HG02884 (cell line): ENCODE measurements at regions not wholly inside any gene's neighbourhood (a gene's known extent, or its start where the extent isn't known, plus 50 kb on each side); places are given as distances from the start of the nearest gene placed in this dataset.

Source experiments
- ATAC-seq: cut with Tn5 transposase; IDR thresholded peaks from one replicate; pipeline ENCODE4 v1.9.1; 2021; ENCODE audit warnings: mild to moderate bottlenecking, moderate library complexity; ENCODE audit not compliant: unreplicated experiment

- no peak for ATAC-seq
Measured at GRCh38 chr5:4053136-4053535, 457.5 kb downstream of the IRX1 start.

- no peak for ATAC-seq
Measured at GRCh38 chr5:4054092-4054491, 458.5 kb downstream of the IRX1 start.

GRCh38 chr5:4058899-4059298 lies 463.3 kb downstream of the IRX1 start:
- ATAC-seq, result no peak

- no peak for ATAC-seq
Measured at GRCh38 chr5:4065472-4066320, 470.1 kb downstream of the IRX1 start.

DNA sequence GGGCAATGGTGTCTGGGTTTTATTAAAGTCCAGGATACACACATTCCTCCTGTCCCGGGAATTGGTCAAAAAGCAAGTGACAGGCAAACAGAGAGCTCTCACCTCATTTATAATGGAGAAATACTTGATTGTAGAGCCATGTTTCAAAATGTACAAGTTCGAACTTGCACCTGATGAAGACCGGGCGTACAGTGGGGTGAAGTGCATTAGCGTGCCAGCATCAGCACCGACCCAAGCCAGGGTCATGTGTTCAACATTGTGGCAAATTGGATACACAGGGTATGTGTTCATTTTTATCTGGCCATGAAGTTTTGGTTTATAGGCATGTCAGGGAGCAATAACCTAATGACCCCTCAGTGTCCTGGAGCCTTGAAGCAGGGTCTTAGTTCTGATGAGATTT lies 472.5 kb downstream of the IRX1 start:
- no peak for ATAC-seq

GRCh38 chr5:4078544-4078943 lies 482.9 kb downstream of the IRX1 start:
- no peak for ATAC-seq

DNA sequence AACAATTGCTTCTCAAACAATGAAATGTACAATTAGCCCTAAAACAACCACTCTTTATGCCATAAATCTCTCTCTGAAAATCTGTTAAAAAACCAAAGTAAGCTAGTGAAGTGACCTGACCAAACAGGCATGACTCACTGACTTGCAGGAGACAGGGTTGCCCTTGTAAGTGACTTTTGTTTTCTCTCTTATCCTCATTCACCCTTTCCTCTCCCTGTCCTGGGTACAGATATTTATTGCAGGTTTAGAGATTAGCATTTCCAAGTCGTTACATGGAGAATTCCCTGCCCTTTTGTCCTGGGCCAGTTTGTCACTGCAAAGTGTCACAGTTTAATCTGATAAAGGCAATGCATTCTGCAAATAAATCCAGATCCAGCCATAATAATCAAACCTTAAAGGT lies 484.2 kb downstream of the IRX1 start:
- no peak for ATAC-seq

GRCh38 chr5:4080370-4080769 lies 484.7 kb downstream of the IRX1 start:
- ATAC-seq, result no peak

DNA sequence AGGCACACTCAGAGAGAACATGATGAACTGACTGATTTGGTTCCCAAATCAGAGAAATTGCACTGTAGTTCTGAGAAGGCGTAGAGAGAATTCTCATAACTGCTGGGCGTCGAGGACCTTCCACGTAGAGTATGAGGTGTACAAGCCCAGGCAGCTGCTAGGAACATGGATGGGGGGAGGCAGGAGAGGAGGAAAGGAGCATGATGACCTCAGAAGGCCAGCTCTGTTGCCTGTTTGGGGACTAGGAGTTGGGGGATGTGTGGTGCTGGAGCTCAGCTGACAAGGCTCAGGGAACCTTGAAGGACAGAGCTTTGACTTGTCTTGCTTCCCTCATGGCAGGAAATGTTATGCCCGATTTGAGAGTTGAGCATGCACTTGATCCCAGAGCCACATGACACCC lies 485.4 kb downstream of the IRX1 start:
- no peak for ATAC-seq

DNA sequence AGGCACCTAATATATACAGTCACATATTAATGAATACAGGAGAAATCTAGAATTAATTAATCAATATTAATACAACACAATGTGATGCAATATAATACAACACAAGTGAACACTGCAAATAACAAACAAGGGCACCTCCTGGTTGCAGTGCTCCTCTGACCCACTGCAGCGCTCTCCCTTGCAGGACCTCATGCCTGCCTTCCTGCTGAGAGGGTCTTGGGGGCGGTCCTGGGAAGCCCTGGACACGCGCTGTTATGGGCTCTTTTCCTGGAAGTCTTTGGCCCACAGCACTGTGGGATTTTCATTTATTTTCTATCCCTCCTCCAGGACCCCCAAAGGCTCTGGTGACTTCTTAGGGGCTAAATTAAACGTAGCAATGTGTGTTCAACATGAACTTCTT lies 485.8 kb downstream of the IRX1 start:
- no peak for ATAC-seq

- ATAC-seq, result no peak
Measured at GRCh38 chr5:4082966-4083564, 487.4 kb downstream of the IRX1 start.

DNA sequence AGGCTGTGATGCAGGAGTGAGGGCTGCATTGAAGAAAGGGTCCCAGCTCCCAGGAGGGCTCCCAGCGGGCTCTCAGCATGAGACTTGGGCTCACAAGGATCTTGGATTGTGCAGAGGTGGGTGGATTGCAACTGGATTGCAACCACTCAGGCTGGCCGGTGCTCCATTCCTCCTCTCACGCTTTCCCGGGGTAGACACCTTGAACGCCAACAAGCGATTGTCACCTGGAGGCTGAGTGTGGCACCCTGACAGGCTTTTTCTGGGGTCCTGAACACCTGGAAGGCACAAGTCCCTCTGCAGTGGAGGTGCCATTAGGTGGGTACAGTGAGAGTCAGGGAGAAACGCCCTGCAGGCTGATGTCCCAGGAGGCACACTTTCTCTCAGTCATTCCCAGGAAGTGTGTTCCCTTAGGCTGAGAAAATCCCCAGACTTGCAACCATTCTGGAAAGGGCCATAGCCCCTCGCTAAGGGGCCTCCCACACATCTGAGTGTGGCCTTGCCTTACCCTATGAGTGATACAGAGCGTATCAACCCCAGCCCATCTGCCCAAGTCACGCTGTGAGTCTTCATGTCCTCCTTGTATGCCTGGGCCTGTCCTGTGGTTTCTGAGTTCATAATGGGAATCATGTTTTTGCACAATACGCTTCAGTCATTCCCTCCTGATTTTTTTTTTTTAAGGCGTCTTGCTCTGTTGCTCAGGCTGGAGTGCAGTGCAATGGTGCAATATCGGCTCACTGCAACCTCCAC lies 488.1 kb downstream of the IRX1 start:
- ATAC-seq, result no peak

GRCh38 chr5:4086081-4086480 lies 490.4 kb downstream of the IRX1 start:
- no peak for ATAC-seq

DNA sequence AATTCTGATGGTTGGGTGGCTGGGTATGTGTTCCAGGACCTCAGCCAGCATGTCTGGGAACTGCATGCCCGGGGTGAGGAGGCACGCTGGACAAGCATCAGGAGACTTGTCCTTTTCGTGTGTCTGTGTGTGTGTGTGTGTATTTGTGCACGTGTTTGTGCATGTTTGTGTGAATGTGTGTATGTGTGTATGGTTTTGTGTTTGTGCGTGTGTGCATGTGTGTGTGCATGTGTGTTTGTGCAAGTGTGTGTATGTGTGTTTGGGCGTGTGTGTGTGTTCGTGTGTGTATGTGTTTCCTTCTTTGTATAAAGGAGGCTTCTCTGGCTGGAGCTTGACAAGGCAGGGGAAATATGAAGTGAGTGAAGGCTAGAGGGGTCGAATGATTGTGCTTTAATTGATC lies 491.5 kb downstream of the IRX1 start:
- ATAC-seq, result no peak

- no peak for ATAC-seq
Measured at GRCh38 chr5:4089087-4089486, 493.5 kb downstream of the IRX1 start.

DNA sequence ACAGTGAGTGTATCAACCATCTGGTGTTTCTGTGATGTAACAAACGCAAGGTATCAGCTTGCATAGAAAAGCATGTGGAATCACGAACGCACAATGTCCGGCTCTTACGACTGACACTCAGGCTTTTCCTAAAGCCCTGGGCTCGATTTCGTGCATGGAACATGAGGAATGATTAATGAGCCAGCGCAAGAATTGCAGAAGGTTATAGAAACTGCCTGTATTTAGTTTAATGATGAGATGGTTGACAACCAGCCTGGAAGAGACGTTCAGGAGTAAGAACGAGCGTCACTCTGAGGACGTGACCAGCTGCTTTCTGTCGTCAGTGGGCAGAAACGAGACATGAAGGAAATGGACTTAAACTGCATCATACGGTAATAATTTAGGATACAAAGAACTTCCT lies 497.6 kb downstream of the IRX1 start:
- no peak for ATAC-seq

DNA sequence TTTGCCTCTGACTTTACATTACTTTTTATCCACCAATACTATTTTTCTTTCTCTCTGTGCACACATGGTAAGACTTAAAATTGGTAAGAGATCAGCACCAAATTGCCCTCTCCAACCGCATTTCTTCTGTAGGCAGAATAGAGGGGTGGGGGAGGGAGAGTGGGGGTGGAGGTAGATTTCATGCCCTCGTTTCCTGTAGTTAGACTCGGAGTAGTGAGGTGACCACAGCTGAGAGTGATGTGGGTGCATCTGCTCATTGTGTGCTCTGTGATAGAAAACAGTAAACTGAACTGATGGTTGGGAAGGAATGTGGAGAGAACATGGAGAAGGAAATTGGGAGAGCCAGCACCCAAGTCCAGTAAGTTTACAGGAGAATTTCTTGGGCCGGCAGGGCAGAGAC lies 498.3 kb downstream of the IRX1 start:
- ATAC-seq, result no peak

DNA sequence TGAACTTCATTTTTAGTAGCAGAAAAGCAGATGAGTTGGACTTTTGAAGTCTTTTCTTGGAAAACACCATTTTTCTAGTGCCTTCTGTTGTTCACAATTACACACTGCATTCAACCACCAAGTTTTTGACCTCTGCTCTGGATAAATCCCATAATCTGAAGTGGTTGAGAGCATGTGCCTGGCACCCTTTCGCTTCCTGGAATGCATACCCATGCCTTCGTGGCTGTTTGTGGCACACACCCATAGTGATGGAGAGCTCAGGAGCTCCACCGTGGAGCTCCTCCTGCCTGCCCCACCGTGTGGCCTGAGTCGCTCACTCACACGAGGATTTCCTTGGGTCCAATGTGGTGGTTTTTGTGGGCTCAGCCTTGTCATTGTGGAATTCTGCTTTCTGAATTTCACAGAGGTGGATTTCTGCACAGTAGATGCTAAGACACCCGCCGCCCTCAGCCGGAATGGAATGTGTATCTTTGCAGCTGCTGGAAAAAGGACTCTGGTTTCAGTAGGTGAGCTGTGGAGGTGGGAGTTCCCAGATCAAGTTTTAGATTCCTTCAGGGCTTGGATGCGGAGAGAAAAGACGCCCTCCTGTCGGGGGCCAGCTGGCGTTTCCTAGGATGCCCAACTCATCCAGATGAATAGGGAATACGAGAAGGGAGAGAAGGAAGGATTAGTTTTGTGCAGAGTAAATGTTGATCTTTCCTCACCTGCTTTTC lies 500.4 kb downstream of the IRX1 start:
- ATAC-seq, result no peak

GRCh38 chr5:4097199-4097598 lies 501.6 kb downstream of the IRX1 start:
- no peak for ATAC-seq

DNA sequence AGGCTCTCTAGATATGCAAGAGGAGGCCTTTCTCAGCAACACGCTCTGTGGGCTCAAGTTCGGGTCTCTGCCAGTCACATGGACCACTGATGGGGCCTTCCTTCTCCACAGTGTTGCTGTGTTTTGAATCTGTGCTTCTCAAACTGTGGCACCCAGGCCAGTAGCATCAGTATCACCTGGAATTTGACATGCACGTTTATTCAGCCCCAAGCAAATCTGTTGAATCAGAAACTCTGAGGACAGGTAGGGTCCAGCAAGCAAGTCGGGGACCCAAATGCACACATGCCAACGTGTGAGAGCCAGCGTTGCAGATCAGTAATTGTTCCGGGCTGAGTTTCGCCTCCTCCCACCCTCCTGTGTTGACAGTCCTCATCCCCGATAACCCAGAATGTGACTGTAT lies 502.6 kb downstream of the IRX1 start:
- ATAC-seq, result no peak

DNA sequence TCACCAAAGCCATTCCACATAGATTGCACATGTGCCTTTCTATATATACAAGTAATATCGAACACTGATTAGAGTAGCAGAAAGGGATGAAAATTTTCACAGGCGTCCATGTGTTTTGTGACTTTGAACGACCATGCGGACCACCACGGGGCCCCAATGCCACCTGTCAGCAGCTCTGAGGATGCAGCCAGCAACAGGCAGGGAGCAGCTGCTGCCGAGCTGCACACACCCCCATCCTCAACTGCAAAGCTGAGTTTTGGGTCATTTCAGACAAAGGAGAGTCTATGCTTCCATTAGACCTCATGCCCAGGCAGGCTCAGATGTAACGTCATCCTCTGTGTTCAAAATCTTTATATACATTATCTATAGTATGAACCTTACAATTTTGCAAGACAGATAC lies 503.8 kb downstream of the IRX1 start:
- ATAC-seq, result no peak
